Hepatocyte (in vitro differentiated cells): ENCODE measurements at regions not wholly inside any gene's neighbourhood (a gene's known extent, or its start where the extent isn't known, plus 50 kb on each side); places are given as distances from the start of the nearest gene placed in this dataset.
A peak's percentile ranks its signal among the peaks of the same experiment; 100 is the strongest.

Source experiments
- DNase-seq: peaks from one replicate; pipeline ENCODE4 v3.0.0-alpha.2; 2016; ENCODE audit warnings: low spot score
- H2AFZ ChIP-seq: fragments of 200-600 bp; sonication (generic); 2 replicates; pipeline ENCODE4 v1.6.0; 2016; ENCODE audit warnings: antibody characterized with exemption, mild to moderate bottlenecking
- H3K27ac ChIP-seq: fragments of 200-600 bp; sonication (generic); 2 replicates; pipeline ENCODE4 v1.5.1; 2016; ENCODE audit warnings: mild to moderate bottlenecking
- H3K27me3 ChIP-seq: fragments of 200-600 bp; sonication (generic); 2 replicates; pipeline ENCODE4 v1.6.1; 2016
- H3K36me3 ChIP-seq: fragments of 200-600 bp; sonication (generic); replicated peaks from 2 replicates; pipeline ENCODE4 v1.5.1; 2016; ENCODE audit warnings: low read depth; ENCODE audit not compliant: insufficient read depth
- H3K4me1 ChIP-seq: fragments of 200-600 bp; sonication (generic); 2 replicates; pipeline ENCODE4 v1.5.1; 2016; ENCODE audit warnings: mild to moderate bottlenecking, moderate library complexity; ENCODE audit not compliant: insufficient read depth
- H3K4me2 ChIP-seq: fragments of 200-600 bp; sonication (generic); 2 replicates; pipeline ENCODE4 v1.6.0; 2016
- H3K4me3 ChIP-seq: fragments of 200-600 bp; sonication (generic); 2 replicates; pipeline ENCODE4 v1.5.1; 2016; ENCODE audit warnings: mild to moderate bottlenecking
- H3K79me2 ChIP-seq: fragments of 200-600 bp; sonication (generic); 2 replicates; pipeline ENCODE4 v1.6.0; 2017; ENCODE audit warnings: mild to moderate bottlenecking
- H3K9me2 ChIP-seq: fragments of 200-600 bp; sonication (generic); replicated peaks from 2 replicates; pipeline ENCODE4 v1.6.0; 2017; ENCODE audit warnings: mild to moderate bottlenecking; ENCODE audit not compliant: insufficient read depth
- H3K9me3 ChIP-seq: fragments of 200-600 bp; sonication (generic); 2 replicates; pipeline ENCODE4 v1.5.1; 2016; ENCODE audit warnings: low read depth, mild to moderate bottlenecking
- H4K20me1 ChIP-seq: fragments of 200-600 bp; sonication (generic); 2 replicates; pipeline ENCODE4 v1.6.0; 2016; ENCODE audit warnings: mild to moderate bottlenecking; ENCODE audit not compliant: insufficient read depth, poor library complexity, severe bottlenecking
- EZH2 ChIP-seq: fragments of 200-600 bp; sonication (generic); IDR thresholded peaks from 2 replicates; pipeline ENCODE4 v1.6.1; 2016; ENCODE audit warnings: antibody characterized with exemption, mild to moderate bottlenecking, borderline replicate concordance
- EZH2phosphoT487 ChIP-seq: fragments of 200-600 bp; sonication (generic); IDR thresholded peaks from one replicate; pipeline ENCODE4 v1.6.1; 2018; ENCODE audit warnings: antibody characterized with exemption, mild to moderate bottlenecking, low read depth, moderate library complexity; ENCODE audit not compliant: unreplicated experiment, severe bottlenecking
- WGBS: methylation state at CpG from one replicate; pipeline ENCODE4 v1.1.6; 2016; ENCODE audit warnings: low lambda C conversion rate; ENCODE audit errors: missing lambda C conversion rate; 5-methylcytosine and 5-hydroxymethylcytosine counted together
- TF ChIP-seq, protein P1 (sequence below): fragments of 200-600 bp; sonication (generic); IDR thresholded peaks from 2 replicates; pipeline ENCODE4 v1.5.1; 2016; ENCODE audit warnings: antibody characterized with exemption, mild to moderate bottlenecking; ENCODE audit not compliant: poor library complexity

DNA sequence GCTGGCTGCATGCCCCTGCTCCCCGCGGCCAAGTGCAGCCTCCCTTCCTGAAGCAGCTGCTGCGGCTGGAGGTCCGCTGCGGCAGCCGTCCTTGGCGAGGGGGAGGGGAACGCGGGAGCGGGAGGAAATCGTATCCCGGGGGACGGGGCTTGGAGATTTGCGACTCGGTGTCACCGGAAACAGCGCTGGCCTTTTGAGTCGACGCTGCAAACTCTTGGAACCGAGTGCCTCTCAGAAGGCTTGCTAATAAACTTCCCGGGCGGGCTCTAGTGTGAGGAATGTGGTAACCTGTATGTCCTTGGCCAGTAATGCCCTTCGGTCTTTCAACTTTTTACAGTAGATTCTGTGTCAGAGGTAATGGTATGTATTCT is 82.7 kb downstream of the PTPDC1 start:
- Histone ChIP-seq H3K79me2 (peaks cover 50% of the 10 kb centered on the region), H3K9me3 (no peaks in the 10 kb centered on the region), H4K20me1 (peaks cover 49% of the 10 kb centered on the region), H3K27ac (peak overlapping the region; percentile 91), H3K4me1 (peaks cover 25% of the 10 kb centered on the region), H3K36me3 (no peaks in the 10 kb centered on the region), H3K4me2 (peak overlapping the region; percentile 85), H3K9me2 (no peaks in the 10 kb centered on the region), H3K27me3 (no peaks in the 10 kb centered on the region), H2AFZ (no peak overlapping the region), H3K4me3 (peak overlapping the region; percentile 87)
- TF ChIP-seq EZH2 = no peak
- TF ChIP-seq EZH2phosphoT487 = no peak
- TF ChIP-seq, protein P1, sequence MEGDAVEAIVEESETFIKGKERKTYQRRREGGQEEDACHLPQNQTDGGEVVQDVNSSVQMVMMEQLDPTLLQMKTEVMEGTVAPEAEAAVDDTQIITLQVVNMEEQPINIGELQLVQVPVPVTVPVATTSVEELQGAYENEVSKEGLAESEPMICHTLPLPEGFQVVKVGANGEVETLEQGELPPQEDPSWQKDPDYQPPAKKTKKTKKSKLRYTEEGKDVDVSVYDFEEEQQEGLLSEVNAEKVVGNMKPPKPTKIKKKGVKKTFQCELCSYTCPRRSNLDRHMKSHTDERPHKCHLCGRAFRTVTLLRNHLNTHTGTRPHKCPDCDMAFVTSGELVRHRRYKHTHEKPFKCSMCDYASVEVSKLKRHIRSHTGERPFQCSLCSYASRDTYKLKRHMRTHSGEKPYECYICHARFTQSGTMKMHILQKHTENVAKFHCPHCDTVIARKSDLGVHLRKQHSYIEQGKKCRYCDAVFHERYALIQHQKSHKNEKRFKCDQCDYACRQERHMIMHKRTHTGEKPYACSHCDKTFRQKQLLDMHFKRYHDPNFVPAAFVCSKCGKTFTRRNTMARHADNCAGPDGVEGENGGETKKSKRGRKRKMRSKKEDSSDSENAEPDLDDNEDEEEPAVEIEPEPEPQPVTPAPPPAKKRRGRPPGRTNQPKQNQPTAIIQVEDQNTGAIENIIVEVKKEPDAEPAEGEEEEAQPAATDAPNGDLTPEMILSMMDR = no peak
- no peak for DNase-seq
- WGBS = under 1% methylated on average over 20 of the region's 23 CpGs

DNA sequence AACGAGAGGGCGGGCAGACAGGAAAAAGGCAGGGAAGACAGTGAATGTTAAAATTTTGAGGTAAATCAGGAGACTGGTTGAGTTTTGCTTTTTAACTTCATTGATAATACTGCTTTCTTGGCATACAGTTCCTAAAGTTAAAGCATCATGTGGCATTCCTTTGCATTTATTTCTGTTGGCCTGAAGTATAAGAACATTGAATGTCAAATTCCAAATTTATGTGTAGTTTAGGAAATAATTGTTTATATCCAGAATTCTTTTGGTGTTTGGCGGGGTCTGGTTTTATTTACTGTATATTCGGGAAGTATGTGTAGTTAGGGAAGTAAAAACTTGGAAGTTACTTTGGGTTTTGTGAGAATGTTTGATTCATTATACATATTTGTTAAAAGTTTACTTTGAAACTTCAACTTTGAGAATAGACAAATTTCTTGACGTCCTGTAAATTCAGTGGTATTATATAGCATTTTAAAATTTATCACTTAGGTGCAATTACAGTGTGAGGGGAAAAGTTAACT is 83.2 kb downstream of the PTPDC1 start:
- DNase-seq = no peak
- H3K27ac ChIP-seq = peak overlapping the region; percentile 91
- no peaks in the 10 kb centered on the region for H3K36me3 ChIP-seq
- no peak overlapping the region for H2AFZ ChIP-seq
- H3K79me2 ChIP-seq = peaks cover 54% of the 10 kb centered on the region
- H3K9me3 ChIP-seq = no peaks in the 10 kb centered on the region
- peaks cover 30% of the 10 kb centered on the region for H3K4me1 ChIP-seq
- 3% methylated on average over 5 of the region's 5 CpGs for WGBS
- peak overlapping the region; percentile 87 for H3K4me3 ChIP-seq
- H3K4me2 ChIP-seq = peak overlapping the region; percentile 85
- no peaks in the 10 kb centered on the region for H3K27me3 ChIP-seq
- TF ChIP-seq, protein P1 = no peak
- TF ChIP-seq EZH2 (no peak), EZH2phosphoT487 (no peak)
- peaks cover 54% of the 10 kb centered on the region for H4K20me1 ChIP-seq
- H3K9me2 ChIP-seq = no peaks in the 10 kb centered on the region

DNA sequence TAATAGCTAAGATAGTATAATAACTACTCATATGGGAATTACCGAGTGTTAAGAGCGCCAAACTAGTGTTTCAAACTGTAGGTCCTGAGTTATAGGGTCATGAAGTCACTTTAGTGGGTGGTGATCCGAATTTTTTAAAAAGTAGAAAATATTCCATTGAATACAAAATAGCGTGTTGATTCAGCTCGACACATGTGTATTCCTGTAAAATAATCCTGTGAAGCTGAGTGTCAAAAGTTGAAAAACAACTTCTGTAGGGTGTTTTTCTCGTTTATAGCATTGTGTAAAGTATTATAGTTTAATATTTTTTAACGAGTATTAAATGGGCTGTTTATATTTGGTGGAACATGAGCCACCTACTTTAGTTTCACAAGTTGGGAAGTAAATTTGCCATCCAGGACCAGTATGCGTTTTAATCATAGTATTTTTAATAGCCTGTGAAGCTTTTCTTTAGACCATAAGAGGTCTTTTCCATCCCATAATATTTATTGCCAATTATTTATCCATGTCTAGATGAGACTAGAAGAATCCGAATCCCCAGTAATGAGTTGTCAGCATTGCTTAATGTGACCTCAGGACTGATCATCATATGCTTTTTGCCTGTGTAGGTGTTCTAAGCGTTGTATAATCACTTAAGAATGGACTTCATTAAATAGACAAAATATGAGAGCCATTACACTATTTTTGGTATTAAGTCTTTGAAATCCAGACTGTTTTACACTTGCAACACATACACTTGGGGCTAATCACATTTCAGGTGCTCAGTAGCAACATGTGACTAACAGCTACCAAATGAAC is 84.1 kb downstream of the PTPDC1 start:
- H3K9me2 ChIP-seq = no peaks in the 10 kb centered on the region
- peaks cover 63% of the 10 kb centered on the region for H4K20me1 ChIP-seq
- H3K4me1 ChIP-seq = peaks cover 32% of the 10 kb centered on the region
- no peak for TF ChIP-seq EZH2
- TF ChIP-seq EZH2phosphoT487 = no peak
- TF ChIP-seq, protein P1 = no peak
- WGBS = 39% methylated on average over 10 of the region's 10 CpGs
- H3K9me3 ChIP-seq = no peaks in the 10 kb centered on the region
- H3K4me2 ChIP-seq = peak overlapping the region; percentile 85
- H3K36me3 ChIP-seq = no peaks in the 10 kb centered on the region
- H3K79me2 ChIP-seq = peaks cover 64% of the 10 kb centered on the region
- DNase-seq = no peak
- peak overlapping the region; percentile 87 for H3K4me3 ChIP-seq
- H3K27ac ChIP-seq = peak overlapping the region; percentile 91
- H2AFZ ChIP-seq = no peak overlapping the region
- H3K27me3 ChIP-seq = no peaks in the 10 kb centered on the region
